GM12878 (cell line): ENCODE measurements at regions not wholly inside any gene's neighbourhood (a gene's known extent, or its start where the extent isn't known, plus 50 kb on each side); places are given as distances from the start of the nearest gene placed in this dataset. TPM values are rescaled to one million over a fixed set of nuclear protein-coding genes. Genes with fewer than 3 reads are reported as not detected.

Experiments used
- ATAC-seq: fragments of 200-7000 bp; cut with Tn5 transposase; 3 replicates; pipeline ENCODE4 v1.9.1; 2020; ENCODE audit warnings: mild to moderate bottlenecking, moderate library complexity
- BruUV-seq: library from RNA; stranded (reverse); fragments of 400-500 nt; replicated peaks from 2 replicates; lab custom pipeline; 2021; lab: Mats Ljungman, UMichigan
- CTCF ChIA-PET: fragments of 300-600 bp; sonication (Branson Sonifier 250); formaldehyde crosslinking; extraction: SDS; loops from one replicate; lab custom pipeline; 2021; ENCODE audit warnings: inconsistent platforms; lab: Yijun Ruan, JAX
- POLR2A ChIA-PET: fragments of 350-600 bp; formaldehyde crosslinking; extraction: SDS; loops from one replicate; lab custom pipeline; 2021; ENCODE audit warnings: inconsistent platforms; lab: Charles Lee
- RAD21 ChIA-PET: fragments of 300-600 bp; sonication (Branson Sonifier 250); formaldehyde crosslinking; loops from one replicate; lab custom pipeline; 2023; ENCODE audit warnings: antibody characterized with exemption; ENCODE audit not compliant: unreplicated experiment; lab: Charles Lee
- SMC1A ChIA-PET: fragments of 300-600 bp; sonication (Branson Sonifier 250); formaldehyde crosslinking; loops from one replicate; lab custom pipeline; 2023; ENCODE audit not compliant: unreplicated experiment, uncharacterized antibody; lab: Charles Lee
- DNase-seq: peaks from one replicate; pipeline ENCODE4 v3.0.0-alpha.2; 2011; ENCODE audit warnings: low read depth, low spot score
- FAIRE-seq: peaks from 3 replicates; lab custom pipeline; 2011; peaks lifted over from hg19 to GRCh38; lab: Jason Lieb, UNC
- H2AFZ ChIP-seq: 2 replicates; pipeline ENCODE4 v1.6.0; 2011; ENCODE audit warnings: low read depth, low read length, control low read depth; ENCODE audit not compliant: control insufficient read depth
- H3K27ac ChIP-seq: 2 replicates; pipeline ENCODE4 v1.5.1; 2011; ENCODE audit warnings: control low read depth; ENCODE audit not compliant: control insufficient read depth, insufficient read depth
- H3K27me3 ChIP-seq, 2 experiments: replicated peaks in 1 of 2; 2 replicates each; pipeline versions ENCODE4 v1.6.0 to v1.6.1; 2011; ENCODE audit warnings: low read length in 1 of 2; ENCODE audit not compliant: control insufficient read depth in 2 of 2, insufficient read depth in 2 of 2
- H3K36me3 ChIP-seq, 2 experiments: 2 replicates each; pipeline ENCODE4 v1.5.1; 2011; ENCODE audit warnings: low read length in 1 of 2; ENCODE audit not compliant: control insufficient read depth in 2 of 2, insufficient read depth in 2 of 2
- H3K4me1 ChIP-seq: 2 replicates; pipeline ENCODE4 v1.6.1; 2011; ENCODE audit warnings: mild to moderate bottlenecking, low read length, moderate library complexity, mixed read lengths; ENCODE audit not compliant: control insufficient read depth, insufficient read depth
- H3K4me2 ChIP-seq: 2 replicates; pipeline ENCODE4 v1.6.0; 2011; ENCODE audit warnings: control low read depth; ENCODE audit not compliant: control insufficient read depth, insufficient read depth
- H3K4me3 ChIP-seq: fragments of 200-600 bp; sonication (generic); 2 replicates; pipeline ENCODE4 v1.5.1; 2016
- H3K79me2 ChIP-seq: 2 replicates; pipeline ENCODE4 v1.6.0; 2011; ENCODE audit warnings: low read length; ENCODE audit not compliant: control insufficient read depth, insufficient read depth
- H3K9ac ChIP-seq: 2 replicates; pipeline ENCODE4 v1.8.0; 2011; ENCODE audit warnings: low read length, control low read depth, mixed read lengths; ENCODE audit not compliant: control insufficient read depth, insufficient read depth
- H3K9me3 ChIP-seq: replicated peaks from 3 replicates; pipeline ENCODE4 v1.5.1; 2011; ENCODE audit warnings: mild to moderate bottlenecking, low read length; ENCODE audit not compliant: control insufficient read depth, insufficient read depth
- H4K20me1 ChIP-seq: 2 replicates; pipeline ENCODE4 v1.6.0; 2011; ENCODE audit not compliant: control insufficient read depth, insufficient read depth
- ETV6 ChIP-seq, 2 experiments: fragments of 450-650 bp in 1 of 2; IDR thresholded peaks in 1 of 2; conservative IDR thresholded peaks in 1 of 2; 2 replicates each; pipeline ENCODE4 v1.6.1; 2014; ENCODE audit warnings: antibody characterized with exemption in 1 of 2, borderline replicate concordance in 1 of 2, low read depth in 1 of 2, mild to moderate bottlenecking in 1 of 2, moderate library complexity in 1 of 2
- TCF7 ChIP-seq: IDR thresholded peaks from 2 replicates; pipeline ENCODE4 v1.6.1; 2014; ENCODE audit warnings: antibody characterized with exemption, borderline replicate concordance
- WGBS: methylation state at CpG from one replicate; pipeline ENCODE4 v1.1.6; 2016; ENCODE audit warnings: low lambda C conversion rate; ENCODE audit not compliant: insufficient replicate concordance, insufficient coverage; ENCODE audit errors: missing lambda C conversion rate; 5-methylcytosine and 5-hydroxymethylcytosine counted together
- in situ Hi-C: fragments of 300-500 bp; cut with MboI; formaldehyde crosslinking; loops from 9 replicates; pipeline ENCODE4 v1.14.3; 2018; ENCODE audit warnings: mixed read lengths
- intact Hi-C: fragments of 100-400 bp; cut with micrococcal nuclease; formaldehyde crosslinking; loops from one replicate; pipeline ENCODE4 v1.14.2; 2022; ENCODE audit not compliant: unreplicated experiment
- small RNA-seq: library from RNA; depleted of rRNA; stranded (forward); fragments of <200 nt; gene quantifications from one replicate; pipeline ENCODE3, GENCODE V24; 2014
- TF ChIP-seq, protein P1 (sequence below): IDR thresholded peaks from 2 replicates; pipeline ENCODE4 v1.6.1; 2012; ENCODE audit warnings: low read depth, low read length, improper control_type of control experiment

DNA sequence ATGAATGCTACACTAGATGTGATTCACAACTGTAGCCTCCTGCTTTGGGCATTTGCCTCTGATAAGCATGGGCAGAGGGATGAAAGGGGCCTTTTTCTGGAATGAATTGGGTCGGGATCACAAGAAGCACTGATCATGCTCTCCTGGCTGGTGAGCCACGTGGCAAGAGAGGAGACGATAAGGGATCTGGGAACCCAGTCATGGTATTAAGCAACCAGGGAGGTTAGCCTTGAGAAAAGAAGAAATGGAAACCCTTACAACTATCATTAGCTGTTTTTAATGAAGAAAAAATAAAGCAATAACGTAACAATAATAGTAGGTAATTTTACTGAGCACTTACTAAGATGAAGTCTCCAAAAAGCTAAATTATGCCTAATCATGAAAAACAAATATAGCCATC, 50.0 kb upstream of the RAI14 start:
- H3K4me2 ChIP-seq: no peak overlapping the region
- BruUV-seq: no TSS peak
- 37% methylated on average over 4 of the region's 4 CpGs for WGBS
- in situ Hi-C loops: no loop called here
- intact Hi-C loops: no loop called here
- TF ChIP-seq, protein P1, sequence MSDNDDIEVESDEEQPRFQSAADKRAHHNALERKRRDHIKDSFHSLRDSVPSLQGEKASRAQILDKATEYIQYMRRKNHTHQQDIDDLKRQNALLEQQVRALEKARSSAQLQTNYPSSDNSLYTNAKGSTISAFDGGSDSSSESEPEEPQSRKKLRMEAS: no peak
- TF ChIP-seq TCF7: no peak
- TF ChIP-seq ETV6 (conservative IDR thresholded peaks at IDR 0.05 in 1 of 2, IDR thresholded peaks at IDR 0.05 in 1 of 2; ENCODE audit: borderline replicate concordance in 1 of 2, low read depth in 1 of 2): no peak
- H3K36me3 ChIP-seq: no peaks in the 10 kb centered on the region
- DNase-seq: no peak
- ChIA-PET CTCF (interaction anchor here (0.6 kb wide), 1 partner anchor 21 kb away, joined by 3 read pairs; no protein-coding TSS in a partner anchor), POLR2A (no interaction called here), RAD21 (no interaction called here), SMC1A (no interaction called here)
- no peak for ATAC-seq
- no peak overlapping the region for H3K27ac ChIP-seq
- H3K4me3 ChIP-seq: no peak overlapping the region
- no peak overlapping the region for H3K9ac ChIP-seq
- no peaks in the 10 kb centered on the region for H3K9me3 ChIP-seq
- no peak overlapping the region for H2AFZ ChIP-seq
- no peaks in the 10 kb centered on the region for H3K27me3 ChIP-seq
- H3K79me2 ChIP-seq: no peaks in the 10 kb centered on the region
- no peak for FAIRE-seq
- H4K20me1 ChIP-seq: no peaks in the 10 kb centered on the region
- no peaks in the 10 kb centered on the region for H3K4me1 ChIP-seq

Small RNA genes lying in the stretch of these regions (small RNA-seq; reads per million reads assigned to genes)
- gene AC139792.3: not detected
